GM18868 (cell line): ENCODE measurements at regions not wholly inside any gene's neighbourhood (a gene's known extent, or its start where the extent isn't known, plus 50 kb on each side); places are given as distances from the start of the nearest gene placed in this dataset.

Experiments used
- ATAC-seq: cut with Tn5 transposase; IDR thresholded peaks from one replicate; pipeline ENCODE4 v1.9.1; 2021; ENCODE audit warnings: mild to moderate bottlenecking, moderate library complexity; ENCODE audit not compliant: unreplicated experiment

- no peak for ATAC-seq
These were observed 179.2 kb upstream of the FAM3C start for GRCh38 chr7:121575194-121575765.

- ATAC-seq: no peak
These were observed 178.0 kb upstream of the FAM3C start for GRCh38 chr7:121574109-121574508.

GRCh38 chr7:121572615-121573014 is 176.5 kb upstream of the FAM3C start:
- ATAC-seq: no peak

GRCh38 chr7:121570365-121570764 is 174.3 kb upstream of the FAM3C start:
- no peak for ATAC-seq

DNA sequence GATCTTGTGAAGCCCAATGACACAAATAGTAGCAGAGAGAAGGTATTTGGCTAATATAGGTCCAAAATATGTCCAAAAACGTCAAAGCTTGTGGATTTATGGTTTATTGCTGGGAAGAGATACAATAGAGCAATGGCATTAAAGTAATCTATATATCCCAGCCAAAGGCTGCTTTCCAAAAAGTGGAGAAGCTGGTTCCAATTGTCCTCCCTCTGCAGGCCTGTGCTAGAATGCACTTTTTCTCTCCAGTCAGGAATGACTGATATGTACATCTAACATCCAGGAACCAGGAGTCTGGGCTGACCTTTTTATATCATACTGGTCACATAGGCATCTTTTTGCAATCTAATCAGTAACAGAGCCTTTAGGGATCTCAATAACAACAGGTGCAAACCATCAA is 167.1 kb upstream of the FAM3C start:
- no peak for ATAC-seq

- ATAC-seq: no peak
These were observed 166.2 kb upstream of the FAM3C start for GRCh38 chr7:121562259-121562658.

- no peak for ATAC-seq
These were observed 165.6 kb upstream of the FAM3C start for GRCh38 chr7:121561717-121562116.

DNA sequence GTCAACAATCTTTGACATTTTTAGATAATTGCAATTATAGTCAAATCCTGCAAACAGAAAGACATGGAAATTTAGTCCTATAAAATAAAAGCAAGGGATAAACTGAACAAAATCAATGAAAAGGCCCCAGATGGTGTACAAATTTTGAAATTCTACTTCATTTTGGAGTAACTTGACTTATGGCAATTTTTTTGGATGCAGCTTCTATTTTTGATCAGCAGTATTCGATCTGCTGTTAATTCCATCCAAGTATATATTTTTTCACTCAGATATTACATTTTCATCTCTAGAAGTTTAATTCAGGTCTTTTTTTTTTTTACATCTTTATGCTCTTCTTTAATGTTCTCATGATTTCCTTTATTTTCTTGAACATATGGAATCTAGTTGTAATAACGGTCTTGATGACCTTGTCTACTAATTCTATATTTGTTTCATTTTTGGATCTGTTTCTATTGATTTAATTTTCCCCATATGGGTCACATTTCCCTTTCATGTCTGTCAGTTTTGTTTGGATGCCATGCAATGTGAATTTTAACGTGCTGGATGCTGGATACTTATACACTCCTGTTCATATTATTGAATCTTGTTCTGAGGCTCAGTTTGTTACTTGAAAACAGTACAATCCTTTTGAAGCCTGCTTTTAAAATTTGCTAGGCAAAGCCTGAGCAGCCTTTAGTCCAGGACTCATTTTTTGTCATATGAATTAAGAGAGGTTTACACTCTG is 164.3 kb upstream of the FAM3C start:
- no peak for ATAC-seq

GRCh38 chr7:121558288-121558687 is 162.2 kb upstream of the FAM3C start:
- ATAC-seq: no peak

DNA sequence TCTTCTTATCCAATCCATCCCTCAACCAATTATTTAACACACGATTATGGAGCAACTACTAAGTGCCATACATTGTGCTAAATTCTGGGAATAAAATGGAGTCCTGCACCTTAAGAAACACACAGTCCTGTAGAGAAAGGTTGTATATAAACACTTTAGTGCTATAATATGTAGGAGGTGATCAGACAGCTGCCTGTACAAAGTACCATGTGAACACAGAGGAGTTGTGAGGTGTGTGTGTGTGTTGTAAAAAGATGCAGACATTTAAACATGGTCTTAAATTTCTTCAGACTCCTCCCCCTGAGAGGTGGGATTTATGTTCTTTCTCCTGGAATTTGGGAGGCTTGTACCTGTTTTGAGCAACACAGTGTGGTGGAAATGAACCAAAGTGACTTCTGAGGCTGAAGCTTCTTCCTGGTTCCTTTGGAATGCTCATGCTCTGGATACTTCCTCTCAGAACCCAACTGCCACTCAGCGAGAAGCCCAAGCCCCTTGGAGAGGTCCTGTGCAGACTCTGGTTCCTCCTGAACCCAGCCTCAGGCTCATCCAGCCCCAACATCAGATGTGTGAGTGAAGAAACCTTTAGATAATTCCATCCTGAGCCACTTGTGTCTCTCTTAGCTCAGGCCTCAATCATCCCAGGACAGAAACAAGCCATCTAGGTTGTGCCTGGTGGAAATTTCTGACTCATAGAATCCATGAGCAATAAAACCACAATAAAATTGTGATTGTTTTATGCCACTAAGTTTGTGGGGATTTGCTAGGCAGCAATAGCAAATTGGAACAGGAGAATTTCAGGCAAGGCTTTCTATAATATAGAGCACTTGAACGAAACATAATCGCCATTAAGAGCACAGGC is 161.2 kb upstream of the FAM3C start:
- ATAC-seq: no peak

- no peak for ATAC-seq
These were observed 159.4 kb upstream of the FAM3C start for GRCh38 chr7:121555558-121555957.

DNA sequence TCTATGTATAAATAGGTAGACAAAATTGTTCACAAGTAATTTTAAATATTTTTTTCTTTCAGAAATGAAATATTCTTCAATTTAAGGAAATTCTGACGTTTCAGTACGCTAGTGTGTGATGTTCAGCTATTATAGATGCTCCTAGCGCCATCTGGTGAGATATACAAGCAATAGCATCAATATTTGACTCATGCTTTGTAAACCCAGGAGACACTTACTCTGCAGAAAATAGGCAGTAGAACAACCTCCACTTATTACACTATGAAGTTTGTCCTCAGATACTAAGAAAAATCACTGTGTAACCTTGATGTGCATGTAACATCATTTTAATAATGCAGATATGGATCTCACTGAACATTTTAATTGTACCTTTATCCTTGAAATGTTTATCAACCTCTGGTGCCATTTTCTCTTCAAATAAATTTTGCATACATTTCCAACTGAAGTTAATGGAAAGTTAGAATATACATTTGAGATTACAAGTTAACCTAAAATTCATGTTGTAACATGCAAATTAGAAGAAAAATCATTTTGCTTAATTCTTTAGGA is 151.5 kb upstream of the FAM3C start:
- peak; percentile 86 for ATAC-seq

DNA sequence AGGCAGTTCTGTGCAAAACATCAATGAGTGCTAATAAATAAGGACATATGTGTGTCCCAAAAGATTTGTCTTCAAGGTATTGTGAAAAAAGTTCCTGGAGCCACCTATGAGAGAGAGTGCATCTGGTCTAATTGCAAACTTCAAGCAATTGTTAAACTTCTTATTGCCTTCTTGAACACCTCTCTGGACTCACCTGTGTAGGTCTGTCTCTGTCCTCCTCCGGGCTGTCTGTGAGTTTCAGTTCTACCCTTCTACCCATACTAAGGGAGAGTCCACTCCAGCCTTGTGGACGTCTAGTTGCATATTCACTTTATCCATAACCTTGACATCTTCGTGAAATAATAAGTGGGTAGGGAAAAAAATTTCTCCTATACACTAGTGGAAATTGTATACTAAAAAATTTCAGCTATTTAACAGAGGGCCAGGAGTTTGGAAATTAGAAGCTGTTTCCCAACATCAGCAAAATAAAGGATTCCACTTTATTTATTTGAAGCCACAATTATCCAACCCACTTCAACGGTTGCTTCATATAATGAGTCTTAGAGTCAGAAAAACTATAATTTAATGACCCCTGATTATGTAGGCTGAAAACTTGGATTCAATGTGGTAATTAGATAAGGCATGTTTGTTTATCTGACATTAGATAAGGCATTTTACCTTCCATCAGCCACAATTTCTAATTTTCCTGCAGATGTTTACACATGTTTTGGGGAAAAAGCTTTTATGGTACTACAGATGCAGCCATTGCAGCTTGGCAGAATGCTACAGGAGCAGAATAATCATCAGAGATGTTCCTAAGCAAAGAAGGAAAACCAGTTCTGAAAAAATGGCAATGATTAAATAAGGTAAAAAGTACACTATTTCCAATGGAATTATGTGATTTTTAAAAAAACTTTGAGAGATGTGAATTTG is 150.8 kb upstream of the FAM3C start:
- no peak for ATAC-seq

DNA sequence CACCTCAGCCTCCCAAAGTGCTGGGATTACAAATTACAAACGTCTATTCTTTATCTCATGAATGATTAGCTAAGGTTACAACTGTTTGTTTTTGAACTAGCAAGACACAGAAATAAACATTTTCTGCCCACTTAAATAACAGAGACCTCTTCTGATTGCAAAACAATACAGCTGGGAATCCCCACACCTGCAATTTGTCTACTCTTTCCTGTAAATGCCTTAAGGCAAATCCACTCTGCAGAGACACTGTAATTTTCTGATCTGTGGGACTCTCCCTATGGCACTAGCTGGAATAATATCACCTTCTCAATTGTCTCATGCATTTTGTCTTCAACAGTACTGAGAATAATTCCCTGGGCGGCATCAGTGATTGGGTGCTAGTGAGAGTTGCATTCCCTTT is 149.3 kb upstream of the FAM3C start:
- no peak for ATAC-seq

DNA sequence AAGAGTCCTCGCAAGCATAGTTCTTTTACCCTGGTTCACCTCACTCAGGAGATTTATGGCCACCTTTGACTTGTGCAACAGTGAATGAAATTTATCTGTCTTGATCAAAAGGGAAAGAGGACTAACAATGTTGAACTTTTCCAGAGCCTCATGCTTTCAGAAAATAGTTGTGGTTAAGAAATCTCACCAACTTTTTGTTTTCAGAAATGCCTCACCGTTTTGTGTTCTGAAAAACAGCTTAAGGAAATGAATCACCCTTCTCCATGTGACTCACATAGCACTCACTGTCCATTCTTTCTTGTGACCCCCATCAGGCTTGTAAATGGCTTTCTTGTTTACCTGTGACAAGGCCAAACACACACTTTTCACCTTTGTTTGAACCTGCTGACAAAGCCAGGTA is 148.6 kb upstream of the FAM3C start:
- ATAC-seq: peak; percentile 74

DNA sequence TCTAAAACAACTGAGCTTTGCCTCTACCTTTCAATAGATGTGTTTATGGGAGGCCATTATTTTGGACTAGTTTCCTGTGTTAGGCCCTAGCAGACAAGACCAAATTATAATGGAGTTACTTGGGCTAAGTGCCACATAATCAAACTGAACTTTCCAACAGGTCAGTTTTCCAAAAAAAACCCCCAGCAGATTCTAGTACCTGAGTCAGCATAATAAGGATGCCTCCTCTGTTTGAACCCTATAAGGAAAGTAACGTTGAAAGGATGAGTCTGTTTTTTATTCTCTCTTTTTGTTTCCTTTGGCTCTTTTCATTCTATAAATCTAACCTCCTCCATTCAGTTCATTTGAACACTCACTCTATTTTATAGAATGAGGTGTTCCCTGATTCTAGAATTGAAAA is 148.1 kb upstream of the FAM3C start:
- no peak for ATAC-seq

DNA sequence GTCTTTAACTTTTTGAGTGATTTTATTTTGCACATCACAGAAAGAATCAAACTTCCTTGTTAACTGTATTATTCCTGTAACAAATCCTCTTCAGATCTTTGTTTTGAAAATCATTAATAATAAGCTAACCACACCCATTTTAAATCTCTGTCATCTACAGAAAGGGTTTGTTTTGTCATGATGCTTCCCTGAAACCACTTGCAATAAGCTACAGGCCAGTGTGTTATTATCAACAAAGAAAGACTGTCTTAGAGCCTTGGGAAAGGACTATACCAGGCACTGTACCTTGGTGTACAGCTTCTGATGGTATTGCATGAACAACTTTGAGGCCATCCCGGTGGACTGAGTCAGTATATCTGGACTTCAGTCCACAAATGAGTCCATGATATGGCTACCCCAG is 145.3 kb upstream of the FAM3C start:
- no peak for ATAC-seq

DNA sequence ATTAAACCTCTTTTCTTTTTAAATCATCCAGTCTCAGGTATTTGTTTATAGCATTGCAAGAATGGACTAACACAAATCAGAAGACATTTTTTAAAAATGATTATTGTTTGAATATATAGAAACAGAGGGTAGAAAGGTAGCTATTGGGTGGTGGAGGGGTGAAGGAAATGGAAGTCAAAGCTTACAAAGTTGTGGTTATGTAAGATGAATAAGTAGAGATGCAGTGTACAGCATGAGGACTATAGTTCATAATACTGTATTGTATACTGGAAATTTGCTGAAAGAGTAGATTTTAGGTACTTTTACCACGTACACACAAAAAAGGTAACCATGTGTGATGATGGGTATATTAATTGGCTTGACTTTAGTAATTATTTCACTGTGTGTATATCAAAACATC is 144.0 kb upstream of the FAM3C start:
- ATAC-seq: no peak

- ATAC-seq: no peak
These were observed 140.9 kb upstream of the FAM3C start for GRCh38 chr7:121537031-121537430.

DNA sequence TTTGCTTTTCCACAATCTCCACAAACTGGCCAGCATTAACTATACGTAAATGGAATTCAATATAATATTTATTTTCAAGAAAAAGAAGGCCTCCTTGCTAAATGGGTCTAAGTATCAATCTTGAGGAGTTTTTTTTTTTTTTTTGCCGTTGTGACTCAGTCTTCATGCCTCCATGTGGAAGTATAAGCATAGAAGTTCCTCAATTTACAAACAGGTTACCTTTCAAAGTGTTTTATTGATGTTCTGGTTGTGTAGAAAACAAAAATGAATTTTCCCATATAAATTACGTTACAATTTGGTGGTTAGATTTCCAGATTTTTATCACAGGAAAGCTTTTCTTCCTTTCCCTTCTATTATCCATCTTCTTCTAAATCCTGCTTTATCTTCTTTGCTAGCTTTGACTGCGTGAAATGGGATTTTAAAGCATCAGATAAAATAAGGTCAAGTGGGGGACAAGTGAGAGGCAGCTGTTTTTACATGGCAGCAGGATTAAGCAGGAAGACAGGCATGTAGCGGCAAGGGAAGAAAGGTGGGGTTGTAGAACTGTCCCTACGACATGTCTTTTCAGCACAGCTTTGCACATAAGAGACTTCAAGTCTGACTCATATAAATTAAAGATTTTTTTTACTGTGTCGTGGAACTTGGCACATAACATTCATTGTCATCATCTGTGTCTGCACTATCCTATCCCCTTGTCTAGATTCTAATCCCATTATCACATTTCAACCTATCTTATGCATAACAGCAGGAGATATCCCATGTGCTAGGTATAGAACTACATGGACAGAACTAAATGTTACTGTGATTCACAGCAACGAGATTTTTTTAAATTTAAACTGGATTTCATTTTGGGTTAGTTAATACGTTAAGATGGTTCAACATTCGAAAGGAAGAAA is 135.3 kb upstream of the FAM3C start:
- no peak for ATAC-seq
